ENCODE measurements at regions not wholly inside any gene's neighbourhood (a gene's known extent, or its start where the extent isn't known, plus 50 kb on each side); places are given as distances from the start of the nearest gene placed in this dataset.

DNA sequence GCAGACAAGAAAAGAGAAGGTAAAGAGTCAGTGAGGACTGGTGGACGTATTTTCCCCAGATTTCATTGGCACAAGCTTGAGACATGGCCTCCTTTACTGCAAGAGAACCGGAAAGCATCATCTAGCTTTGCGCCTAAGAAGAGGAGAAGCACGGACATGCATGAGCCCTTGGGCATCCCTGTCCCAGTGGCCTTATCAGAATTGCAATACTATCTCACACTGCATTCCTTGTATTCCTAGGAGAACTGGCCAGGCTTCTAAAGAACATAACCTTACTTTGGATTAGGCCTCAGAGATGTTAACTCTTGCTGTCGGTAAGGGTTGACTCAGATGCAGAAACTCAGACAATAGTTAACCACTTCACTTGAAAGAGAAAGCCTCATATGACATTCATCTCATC, 229.5 kb upstream of the PRICKLE2 start:
- Histone ChIP-seq H3K9me3 (no peaks in the 10 kb centered on the region), H3K4me3 (no peak overlapping the region), H3K4me1 (no peaks in the 10 kb centered on the region), H3K36me3 (no peaks in the 10 kb centered on the region), H3K27ac (no peak overlapping the region), H3K27me3 (no peaks in the 10 kb centered on the region)
- no peak for TF ChIP-seq POLR2A (IDR thresholded peaks at IDR 0.05)
- TF ChIP-seq, protein P1, sequence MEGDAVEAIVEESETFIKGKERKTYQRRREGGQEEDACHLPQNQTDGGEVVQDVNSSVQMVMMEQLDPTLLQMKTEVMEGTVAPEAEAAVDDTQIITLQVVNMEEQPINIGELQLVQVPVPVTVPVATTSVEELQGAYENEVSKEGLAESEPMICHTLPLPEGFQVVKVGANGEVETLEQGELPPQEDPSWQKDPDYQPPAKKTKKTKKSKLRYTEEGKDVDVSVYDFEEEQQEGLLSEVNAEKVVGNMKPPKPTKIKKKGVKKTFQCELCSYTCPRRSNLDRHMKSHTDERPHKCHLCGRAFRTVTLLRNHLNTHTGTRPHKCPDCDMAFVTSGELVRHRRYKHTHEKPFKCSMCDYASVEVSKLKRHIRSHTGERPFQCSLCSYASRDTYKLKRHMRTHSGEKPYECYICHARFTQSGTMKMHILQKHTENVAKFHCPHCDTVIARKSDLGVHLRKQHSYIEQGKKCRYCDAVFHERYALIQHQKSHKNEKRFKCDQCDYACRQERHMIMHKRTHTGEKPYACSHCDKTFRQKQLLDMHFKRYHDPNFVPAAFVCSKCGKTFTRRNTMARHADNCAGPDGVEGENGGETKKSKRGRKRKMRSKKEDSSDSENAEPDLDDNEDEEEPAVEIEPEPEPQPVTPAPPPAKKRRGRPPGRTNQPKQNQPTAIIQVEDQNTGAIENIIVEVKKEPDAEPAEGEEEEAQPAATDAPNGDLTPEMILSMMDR (IDR thresholded peaks at IDR 0.05), result no peak
- DNase-seq (no peak), ATAC-seq (no peak)
- intact Hi-C loops (cut with DNase I), result no loop called here
- WGBS (ENCODE audit: insufficient coverage, low coverage, low lambda C conversion rate, missing lambda C conversion rate), result 61% methylated on average over 5 of the region's 5 CpGs

DNA sequence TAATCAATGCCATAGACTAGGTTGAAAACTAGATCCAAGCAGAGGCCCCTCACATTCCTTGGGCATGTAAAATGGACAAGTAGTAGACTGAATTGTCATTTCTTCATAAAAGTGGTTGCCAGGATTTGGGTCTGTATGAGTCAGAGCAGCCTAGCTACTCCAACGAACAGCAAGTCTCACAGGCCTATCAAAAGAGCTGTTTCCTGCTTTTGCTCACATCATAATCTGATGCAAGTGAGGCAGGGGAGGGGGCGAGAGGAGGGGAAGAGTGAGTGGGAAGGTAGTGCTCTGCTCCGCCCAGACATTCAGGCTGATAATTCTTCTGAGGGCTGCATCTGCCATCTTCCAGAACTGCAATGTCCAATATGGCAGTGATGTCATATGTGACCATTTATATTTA, 228.9 kb upstream of the PRICKLE2 start:
- no peaks in the 10 kb centered on the region for H3K36me3 ChIP-seq
- no peak overlapping the region for H3K4me3 ChIP-seq
- 42% methylated on average over 3 of the region's 3 CpGs for WGBS (ENCODE audit: insufficient coverage, low coverage, low lambda C conversion rate, missing lambda C conversion rate)
- ATAC-seq, result no peak
- no peaks in the 10 kb centered on the region for H3K27me3 ChIP-seq
- no peaks in the 10 kb centered on the region for H3K9me3 ChIP-seq
- H3K27ac ChIP-seq, result no peak overlapping the region
- TF ChIP-seq, protein P1 (IDR thresholded peaks at IDR 0.05), result no peak
- TF ChIP-seq POLR2A (IDR thresholded peaks at IDR 0.05), result no peak
- intact Hi-C loops (cut with DNase I), result no loop called here
- no peak for DNase-seq
- H3K4me1 ChIP-seq, result no peaks in the 10 kb centered on the region

DNA sequence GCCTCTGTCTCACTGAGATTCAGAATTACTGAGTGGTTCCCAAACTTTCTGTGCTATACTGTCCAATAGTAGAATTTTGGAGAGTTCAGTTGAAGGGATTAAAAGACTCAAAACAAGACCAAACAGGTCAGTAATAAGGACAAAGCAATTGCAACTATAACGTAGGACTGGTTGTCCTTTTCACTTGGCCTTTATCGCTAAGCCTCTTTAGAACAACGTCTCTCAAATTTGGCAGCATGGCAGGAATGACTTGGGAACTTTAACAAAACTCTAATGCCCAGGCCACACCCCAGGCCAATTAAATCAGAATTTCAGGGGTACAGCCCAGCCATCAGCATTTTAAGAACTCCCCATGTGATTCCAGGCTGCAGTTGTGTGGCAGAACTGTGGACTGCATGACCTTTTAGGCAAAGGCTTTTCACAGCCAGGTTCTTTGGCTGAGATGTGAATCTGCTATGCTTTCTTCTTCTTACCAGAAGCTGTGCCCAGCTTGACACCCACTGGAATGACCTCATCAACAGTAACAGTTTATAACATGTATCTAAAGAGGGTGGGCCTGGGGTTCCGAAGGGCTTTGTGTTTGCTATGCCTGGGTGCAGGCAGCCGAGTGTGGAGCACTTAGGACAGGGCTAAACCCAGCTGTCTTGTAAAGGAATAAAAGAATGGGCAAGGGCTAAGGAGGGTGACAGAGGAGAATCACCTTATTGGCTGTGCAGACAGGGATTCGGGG, 226.2 kb upstream of the PRICKLE2 start:
- 74% methylated on average over 6 of the region's 6 CpGs for WGBS (ENCODE audit: insufficient coverage, low coverage, low lambda C conversion rate, missing lambda C conversion rate)
- ATAC-seq (no peak), DNase-seq (no peak)
- intact Hi-C loops (cut with DNase I), result no loop called here
- Histone ChIP-seq H3K36me3 (no peaks in the 10 kb centered on the region), H3K27me3 (no peaks in the 10 kb centered on the region), H3K9me3 (no peaks in the 10 kb centered on the region), H3K4me3 (no peak overlapping the region), H3K27ac (no peak overlapping the region), H3K4me1 (no peaks in the 10 kb centered on the region)
- TF ChIP-seq POLR2A (IDR thresholded peaks at IDR 0.05), result no peak
- TF ChIP-seq, protein P1 (IDR thresholded peaks at IDR 0.05), result no peak

DNA sequence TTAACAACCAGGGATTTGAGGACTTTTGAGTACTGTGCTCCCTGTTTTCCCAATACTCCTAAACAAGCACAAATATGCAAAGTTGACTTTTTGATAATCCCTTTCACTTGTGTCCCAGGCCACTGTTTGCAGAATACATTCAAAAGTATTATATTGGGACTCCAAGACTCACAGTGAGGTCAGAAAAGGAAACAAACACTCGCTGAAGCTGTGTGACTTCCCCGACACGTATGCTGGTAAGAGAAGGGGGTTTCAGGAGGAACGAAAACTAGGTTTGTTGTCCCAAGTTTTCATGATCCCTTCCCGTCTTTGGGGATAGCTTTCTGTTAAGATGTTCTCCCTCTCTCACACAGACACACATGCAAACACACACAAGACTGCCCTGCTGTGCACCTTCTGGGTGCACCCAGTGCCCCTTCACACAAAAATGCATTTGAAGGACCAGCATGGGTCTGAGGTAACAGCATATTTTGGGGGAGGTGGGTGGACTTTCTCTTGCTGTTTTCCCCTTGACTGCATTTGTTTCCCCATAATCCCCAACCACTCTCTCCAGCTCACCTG, 225.2 kb upstream of the PRICKLE2 start:
- DNase-seq, result no peak
- Histone ChIP-seq H3K36me3 (no peaks in the 10 kb centered on the region), H3K27me3 (no peaks in the 10 kb centered on the region), H3K9me3 (no peaks in the 10 kb centered on the region), H3K27ac (no peak overlapping the region), H3K4me3 (no peak overlapping the region), H3K4me1 (no peaks in the 10 kb centered on the region)
- 71% methylated on average over 5 of the region's 5 CpGs for WGBS (ENCODE audit: insufficient coverage, low coverage, low lambda C conversion rate, missing lambda C conversion rate)
- TF ChIP-seq, protein P1 (IDR thresholded peaks at IDR 0.05), result no peak
- no peak for TF ChIP-seq POLR2A (IDR thresholded peaks at IDR 0.05)
- intact Hi-C loops (cut with DNase I), result no loop called here
- no peak for ATAC-seq
